DMS53 treated with DMSO at 0.1 percent for 48 hours (cell line): ENCODE measurements at regions not wholly inside any gene's neighbourhood (a gene's known extent, or its start where the extent isn't known, plus 50 kb on each side); places are given as distances from the start of the nearest gene placed in this dataset.

ENCODE experiments used
- DNase-seq: peaks from one replicate; lab custom pipeline; 2025; ENCODE audit not compliant: unreplicated experiment; lab: John Stamatoyannopoulos, UW

DNA sequence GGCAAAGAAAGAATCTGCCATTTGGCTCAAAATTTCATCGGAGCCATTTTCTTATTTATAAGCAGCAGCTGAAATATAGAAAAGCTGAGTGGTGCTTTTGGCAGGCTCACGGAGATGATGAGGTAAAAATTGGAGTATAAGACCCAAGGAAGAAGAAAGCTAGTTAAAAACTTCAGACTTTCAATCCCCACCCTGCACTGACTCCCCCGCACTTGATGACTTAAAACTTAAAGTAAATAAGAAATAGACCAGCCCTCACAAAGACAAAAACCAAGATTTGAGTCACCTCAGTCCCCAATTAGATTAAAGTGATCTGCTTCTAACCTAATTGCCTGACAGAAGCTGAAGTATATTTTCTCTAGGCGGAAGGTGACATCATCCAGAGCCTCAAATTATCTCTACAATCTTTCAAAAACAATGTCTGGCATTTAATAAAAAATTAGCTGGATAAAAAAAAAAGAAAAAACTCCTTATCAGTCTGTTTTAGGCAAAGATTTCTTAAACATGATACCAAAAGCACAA lies 124.0 kb upstream of the PJA2 start:
- DNase-seq, result no peak

- no peak for DNase-seq
Observed at GRCh38 chr5:109532773-109533364, 123.1 kb upstream of the PJA2 start.

DNA sequence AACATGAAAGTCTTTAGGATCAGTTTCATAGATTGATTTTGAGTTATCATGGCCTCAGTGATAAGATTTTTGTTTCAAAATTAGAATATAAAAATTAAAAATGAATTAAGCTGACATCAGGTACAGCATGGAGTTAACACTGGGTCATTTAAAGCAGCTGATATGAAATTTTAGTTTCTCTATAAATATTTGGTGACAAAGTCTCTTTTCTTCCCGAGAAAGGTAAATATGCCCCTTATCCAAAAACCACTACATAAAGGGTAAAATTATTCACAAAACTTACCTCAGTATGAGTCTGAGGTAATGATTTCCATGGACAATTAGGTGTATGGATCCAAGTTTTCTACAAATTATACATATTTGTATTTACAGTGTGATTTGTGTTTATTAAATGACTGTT lies 121.5 kb upstream of the PJA2 start:
- DNase-seq, result no peak

DNA sequence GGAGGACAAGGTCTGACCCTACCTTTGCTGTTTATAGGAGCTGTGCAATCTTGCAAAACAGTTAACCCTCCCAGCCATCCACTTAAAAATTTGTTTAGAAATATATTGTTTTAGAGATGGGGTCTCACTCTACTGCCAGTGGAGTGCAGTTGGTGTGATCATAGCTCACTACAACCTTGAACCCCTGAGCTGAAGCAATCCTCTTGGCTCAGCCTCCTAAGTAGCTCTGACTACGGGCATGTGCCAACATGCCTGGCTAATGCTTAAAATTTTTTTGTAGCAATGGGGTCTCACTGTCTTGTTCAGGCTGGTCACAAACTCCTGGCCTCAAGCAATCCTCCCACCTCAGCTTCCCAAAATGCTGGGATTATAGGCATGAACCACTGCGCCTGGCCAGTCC lies 120.2 kb upstream of the PJA2 start:
- no peak for DNase-seq

- no peak for DNase-seq
Observed at GRCh38 chr5:109529520-109529919, 119.7 kb upstream of the PJA2 start.

- no peak for DNase-seq
Observed at GRCh38 chr5:109524555-109524954, 114.8 kb upstream of the PJA2 start.

DNA sequence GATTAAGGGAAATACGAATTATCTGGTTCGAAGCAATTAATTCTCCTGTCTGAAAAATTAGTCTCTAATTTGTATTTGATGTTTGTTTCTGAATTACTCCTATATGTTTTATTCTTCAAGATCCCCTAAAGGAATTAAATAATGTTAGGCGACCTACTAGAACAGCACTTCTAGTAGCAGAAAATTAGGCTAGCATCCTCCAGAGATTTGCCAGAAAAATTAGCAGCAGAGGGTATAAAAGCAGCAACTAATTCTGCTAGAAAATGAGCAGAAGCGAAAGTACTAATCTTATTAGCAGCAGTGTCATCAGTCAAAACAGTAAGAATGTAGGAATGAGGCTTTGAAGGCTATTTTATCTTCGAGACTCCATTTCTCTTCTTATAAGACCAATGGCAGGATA lies 114.3 kb upstream of the PJA2 start:
- no peak for DNase-seq

GRCh38 chr5:109522404-109522803 lies 112.6 kb upstream of the PJA2 start:
- DNase-seq, result no peak

- no peak for DNase-seq
Observed at GRCh38 chr5:109519416-109519815, 109.6 kb upstream of the PJA2 start.

DNA sequence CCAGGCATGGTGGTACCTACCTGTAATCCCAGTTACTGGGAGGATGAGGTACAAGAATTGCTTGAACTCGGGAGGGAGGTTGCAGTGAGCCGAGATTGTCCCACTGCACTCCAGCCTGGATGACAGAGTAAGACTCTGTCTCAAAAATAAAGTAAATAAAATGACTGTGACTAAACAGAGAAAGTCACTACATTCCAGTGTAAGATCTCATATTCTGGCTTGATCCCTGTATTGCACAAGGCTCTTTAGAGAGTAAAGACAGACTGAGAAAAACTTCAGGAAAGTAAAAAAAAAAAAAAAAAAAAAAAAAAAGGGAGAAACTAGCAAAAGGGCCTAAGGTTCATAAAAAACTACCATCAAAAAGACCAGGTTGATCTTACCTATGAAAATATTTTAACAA lies 106.6 kb upstream of the PJA2 start:
- no peak for DNase-seq

- no peak for DNase-seq
Observed at GRCh38 chr5:109511980-109512734, 102.4 kb upstream of the PJA2 start.

DNA sequence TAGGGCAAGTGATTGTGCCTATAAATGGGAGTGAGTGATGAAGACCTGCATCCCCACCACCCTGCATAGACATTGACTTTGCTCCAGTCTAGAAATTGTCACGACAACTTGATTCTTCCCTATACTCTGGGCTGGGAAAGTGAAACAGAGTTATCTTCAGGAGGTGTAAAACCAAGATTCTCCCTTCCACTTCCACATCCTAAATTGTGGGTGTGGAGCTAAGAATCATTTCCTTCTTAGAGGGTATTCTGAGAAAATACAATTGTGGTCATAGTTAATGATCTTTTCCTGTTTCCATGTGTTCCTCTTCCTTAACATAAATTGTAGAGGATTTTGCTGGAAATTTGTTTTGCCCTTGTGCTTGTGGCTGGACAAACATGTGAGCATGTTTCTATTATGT lies 96.8 kb upstream of the PJA2 start:
- no peak for DNase-seq

DNA sequence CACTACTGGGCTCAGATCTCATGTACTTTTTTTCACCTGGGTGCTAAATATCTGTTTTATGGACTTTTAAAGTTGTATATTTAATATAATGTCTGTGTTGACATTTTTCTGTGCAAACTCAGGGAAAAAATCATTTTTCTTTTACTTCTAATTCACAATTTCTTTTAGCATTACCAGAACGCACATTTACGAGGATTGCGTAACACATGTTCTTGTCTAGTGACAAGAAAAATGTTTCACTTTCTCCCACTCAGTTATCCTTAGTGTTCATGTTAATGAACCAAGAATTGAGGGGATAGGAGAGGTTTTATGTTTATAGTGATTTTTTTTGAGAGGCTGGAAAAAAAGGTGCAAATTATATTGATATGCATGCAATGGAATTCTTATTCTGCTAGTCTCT lies 86.3 kb upstream of the PJA2 start:
- DNase-seq, result no peak

GRCh38 chr5:109487753-109488420 lies 78.1 kb upstream of the PJA2 start:
- DNase-seq, result no peak

- no peak for DNase-seq
Observed at GRCh38 chr5:109486200-109486804, 76.5 kb upstream of the PJA2 start.

DNA sequence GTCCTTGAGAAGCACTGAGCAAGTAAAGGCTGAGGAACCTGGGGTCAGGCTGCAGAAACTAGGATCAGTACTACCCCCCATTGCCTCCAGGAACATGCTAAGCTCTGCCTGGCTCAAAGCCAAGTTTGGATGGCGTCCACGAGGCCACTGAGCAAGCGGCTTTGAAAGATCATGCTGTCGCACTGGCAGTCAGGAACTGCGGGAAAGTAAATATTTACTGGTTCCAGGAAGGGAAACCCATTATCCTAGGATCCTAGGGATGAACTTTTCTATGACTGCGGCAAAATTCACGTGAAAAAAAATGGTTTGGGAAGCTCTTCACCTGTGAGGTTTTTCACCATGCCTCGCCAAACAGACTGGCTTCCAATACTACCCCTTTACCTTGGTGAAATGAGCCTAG lies 75.3 kb upstream of the PJA2 start:
- peak; percentile 69 for DNase-seq

GRCh38 chr5:109484597-109484996 lies 74.8 kb upstream of the PJA2 start:
- peak; percentile 69 for DNase-seq

- no peak for DNase-seq
Observed at GRCh38 chr5:109483395-109483971, 73.7 kb upstream of the PJA2 start.

DNA sequence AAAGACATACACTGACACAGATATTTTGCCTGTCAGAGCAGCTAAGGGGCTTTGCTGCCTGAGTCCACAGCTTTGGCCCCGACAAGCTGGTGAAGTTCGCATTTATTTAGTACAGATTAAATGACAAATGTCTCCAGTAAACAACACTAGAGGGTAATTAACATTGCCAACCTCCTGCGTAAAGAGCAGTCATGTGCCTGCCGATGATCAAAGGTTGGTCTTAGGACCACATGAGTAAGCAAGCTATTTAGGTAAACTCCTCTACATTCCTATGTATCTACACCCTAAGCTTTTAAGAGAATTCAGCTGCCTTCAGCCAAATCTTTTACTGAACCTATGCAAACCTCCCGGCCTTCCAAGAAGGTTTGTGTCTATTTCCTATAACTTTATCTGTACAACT lies 73.0 kb upstream of the PJA2 start:
- DNase-seq, result no peak

- peak; percentile 49 for DNase-seq
Observed at GRCh38 chr5:109479260-109479860, 69.6 kb upstream of the PJA2 start.

DNA sequence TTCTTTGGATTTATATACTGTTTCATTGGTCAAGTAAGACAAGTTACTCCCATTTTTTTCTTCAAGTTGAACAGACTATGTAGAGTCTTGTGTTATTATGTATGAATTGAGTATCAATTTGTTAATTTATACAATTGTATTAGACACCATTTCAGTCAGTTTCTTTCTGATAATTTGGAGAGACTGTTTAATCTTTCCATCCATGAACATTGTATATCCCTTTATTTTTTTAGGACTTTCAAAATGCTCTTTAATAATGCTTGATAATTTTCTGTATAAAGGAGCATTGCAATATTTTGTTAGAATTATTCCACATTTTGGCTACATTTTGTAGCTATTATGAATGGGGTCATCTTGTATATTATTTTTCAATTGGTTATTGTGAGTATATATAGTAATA lies 69.1 kb upstream of the PJA2 start:
- no peak for DNase-seq
